Karpas-422 (cell line): ENCODE measurements at regions not wholly inside any gene's neighbourhood (a gene's known extent, or its start where the extent isn't known, plus 50 kb on each side); places are given as distances from the start of the nearest gene placed in this dataset.

ENCODE experiments used
- DNase-seq: peaks from one replicate; pipeline ENCODE4 v3.0.0-alpha.2; 2015
- H2AFZ ChIP-seq: fragments of 200-600 bp; sonication (generic); 2 replicates; pipeline ENCODE4 v1.6.1; 2014; ENCODE audit warnings: antibody characterized with exemption, low read length, mixed read lengths
- H3K27ac ChIP-seq: fragments of 200-600 bp; sonication (generic); 2 replicates; pipeline ENCODE4 v1.5.1; 2014; ENCODE audit warnings: mild to moderate bottlenecking, low read length, moderate library complexity
- H3K27me3 ChIP-seq: fragments of 200-600 bp; sonication (generic); 2 replicates; pipeline ENCODE4 v1.6.1; 2014; ENCODE audit warnings: low read length, mixed read lengths
- H3K36me3 ChIP-seq: fragments of 200-600 bp; sonication (generic); 2 replicates; pipeline ENCODE4 v1.6.1; 2014; ENCODE audit warnings: low read length, mixed read lengths; ENCODE audit not compliant: insufficient read depth
- H3K4me1 ChIP-seq: fragments of 200-600 bp; sonication (generic); 2 replicates; pipeline ENCODE4 v1.6.1; 2014; ENCODE audit warnings: mild to moderate bottlenecking, low read length, mixed read lengths
- H3K4me2 ChIP-seq: fragments of 200-600 bp; sonication (generic); 2 replicates; pipeline ENCODE4 v1.6.1; 2014; ENCODE audit warnings: low read length, low read depth, mild to moderate bottlenecking; ENCODE audit not compliant: poor library complexity, severe bottlenecking
- H3K4me3 ChIP-seq: fragments of 200-600 bp; sonication (generic); 2 replicates; pipeline ENCODE4 v1.5.1; 2014; ENCODE audit warnings: mild to moderate bottlenecking, antibody characterized with exemption, low read length, mixed read lengths
- H3K79me2 ChIP-seq: fragments of 200-600 bp; sonication (generic); 2 replicates; pipeline ENCODE4 v1.6.1; 2014; ENCODE audit warnings: mild to moderate bottlenecking, low read length, mixed read lengths
- H3K9ac ChIP-seq: fragments of 200-600 bp; sonication (generic); 2 replicates; pipeline ENCODE4 v1.6.0; 2014; ENCODE audit warnings: low read length
- H3K9me2 ChIP-seq: fragments of 200-600 bp; sonication (generic), shearing (Covaris generic); replicated peaks from 2 replicates; pipeline ENCODE4 v1.6.0; 2014; ENCODE audit warnings: mild to moderate bottlenecking, low read length, moderate library complexity; ENCODE audit not compliant: insufficient read depth
- H3K9me3 ChIP-seq: fragments of 300-700, 200-600 bp; sonication (generic); 2 replicates; pipeline ENCODE4 v1.6.1; 2014; ENCODE audit warnings: low read length, mixed read lengths
- H4K20me1 ChIP-seq: fragments of 200-600 bp; sonication (generic); 2 replicates; pipeline ENCODE4 v1.6.1; 2014; ENCODE audit warnings: mild to moderate bottlenecking, antibody characterized with exemption, low read length, low read depth; ENCODE audit not compliant: insufficient read depth

DNA sequence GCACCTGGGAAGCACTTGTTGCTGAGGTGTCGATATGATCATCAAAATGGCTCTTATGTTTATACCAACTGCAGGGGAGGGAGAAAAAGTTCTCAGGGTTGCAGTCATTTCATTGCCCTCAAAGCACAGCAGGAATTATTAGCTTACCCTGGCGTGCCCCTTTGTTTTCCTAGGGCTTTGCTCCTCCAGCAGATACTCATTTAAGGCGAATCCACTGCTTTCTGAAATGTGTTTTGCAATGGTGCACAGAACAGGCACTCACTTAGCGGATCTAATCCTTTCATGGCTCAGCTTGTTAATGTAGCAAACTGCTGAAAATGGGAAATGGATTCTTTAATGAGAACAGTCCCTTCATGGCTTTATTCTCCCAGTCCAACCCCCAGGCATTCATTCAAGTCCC, 76.7 kb downstream of the NKX2-1 start:
- no peak for DNase-seq

DNA sequence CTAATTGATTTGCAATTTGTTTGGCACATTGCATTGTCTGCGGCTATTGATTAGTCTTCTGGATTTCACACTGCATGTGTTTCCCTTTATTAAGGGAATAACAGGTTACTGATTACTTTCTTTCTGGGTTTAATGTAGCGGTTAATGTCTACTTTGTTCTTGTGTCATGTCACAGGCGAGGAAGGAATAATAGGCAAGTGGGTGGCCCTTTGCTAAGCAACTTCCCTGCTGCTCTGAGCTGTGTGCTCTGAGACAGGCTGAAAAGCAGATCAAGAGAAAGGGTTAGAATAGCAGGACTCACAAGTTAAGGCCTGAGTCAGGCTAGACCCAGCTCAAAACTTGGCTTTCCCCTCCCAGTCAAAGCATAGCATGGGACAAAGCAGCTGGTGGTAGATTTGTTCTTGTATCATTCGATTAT, 77.2 kb downstream of the NKX2-1 start:
- Histone ChIP-seq H3K27me3 (no peaks in the 10 kb centered on the region), H3K79me2 (no peaks in the 10 kb centered on the region), H3K9ac (no peak overlapping the region), H3K27ac (no peak overlapping the region), H3K9me3 (no peaks in the 10 kb centered on the region), H2AFZ (no peak overlapping the region; the same call in 1 of the 2 replicates), H3K36me3 (no peaks in the 10 kb centered on the region), H3K9me2 (no peaks in the 10 kb centered on the region), H3K4me2 (no peak overlapping the region), H4K20me1 (no peaks in the 10 kb centered on the region), H3K4me3 (no peak overlapping the region), H3K4me1 (peaks cover 28% of the 10 kb centered on the region)
- no peak for DNase-seq

More for the DNA sequence above, 76.7 kb downstream of the NKX2-1 start:
- Histone ChIP-seq H3K27me3 (no peaks in the 10 kb centered on the region), H3K4me2 (no peak overlapping the region), H3K36me3 (no peaks in the 10 kb centered on the region), H4K20me1 (no peaks in the 10 kb centered on the region), H3K9ac (no peak overlapping the region), H3K4me3 (no peak overlapping the region), H3K27ac (no peak overlapping the region), H3K9me2 (no peaks in the 10 kb centered on the region), H3K79me2 (no peaks in the 10 kb centered on the region), H3K9me3 (no peaks in the 10 kb centered on the region), H2AFZ (peak overlapping the region; percentile 43; the same call in 1 of the 2 replicates), H3K4me1 (peaks cover 28% of the 10 kb centered on the region)

DNA sequence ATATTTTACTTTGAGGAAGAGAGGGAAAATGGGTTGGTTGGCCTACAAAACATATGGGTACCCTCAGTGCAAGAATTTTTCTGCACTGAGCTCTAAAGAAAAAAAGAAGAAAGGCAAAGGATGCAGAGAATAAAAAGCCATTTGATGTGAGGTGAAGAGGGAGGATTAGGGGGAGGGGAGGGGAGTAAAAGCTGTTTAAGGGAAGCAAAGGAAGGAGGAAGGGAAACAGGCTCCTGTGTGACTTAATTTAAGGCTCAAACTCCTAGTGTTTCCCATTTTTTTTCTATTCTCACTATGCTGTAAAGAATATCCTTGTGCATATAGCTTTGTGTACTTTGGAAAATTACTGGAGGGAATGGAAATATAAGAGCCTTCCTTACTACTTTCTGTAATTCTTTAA, 78.7 kb downstream of the NKX2-1 start:
- H3K36me3 ChIP-seq: no peaks in the 10 kb centered on the region
- no peak overlapping the region for H2AFZ ChIP-seq
- H3K9me2 ChIP-seq: no peaks in the 10 kb centered on the region
- no peaks in the 10 kb centered on the region for H4K20me1 ChIP-seq
- no peak for DNase-seq
- H3K27ac ChIP-seq: no peak overlapping the region
- no peaks in the 10 kb centered on the region for H3K9me3 ChIP-seq
- H3K4me2 ChIP-seq: no peak overlapping the region
- H3K79me2 ChIP-seq: no peaks in the 10 kb centered on the region
- H3K27me3 ChIP-seq: no peaks in the 10 kb centered on the region
- peaks cover 28% of the 10 kb centered on the region for H3K4me1 ChIP-seq
- H3K4me3 ChIP-seq: no peak overlapping the region
- H3K9ac ChIP-seq: no peak overlapping the region

DNA sequence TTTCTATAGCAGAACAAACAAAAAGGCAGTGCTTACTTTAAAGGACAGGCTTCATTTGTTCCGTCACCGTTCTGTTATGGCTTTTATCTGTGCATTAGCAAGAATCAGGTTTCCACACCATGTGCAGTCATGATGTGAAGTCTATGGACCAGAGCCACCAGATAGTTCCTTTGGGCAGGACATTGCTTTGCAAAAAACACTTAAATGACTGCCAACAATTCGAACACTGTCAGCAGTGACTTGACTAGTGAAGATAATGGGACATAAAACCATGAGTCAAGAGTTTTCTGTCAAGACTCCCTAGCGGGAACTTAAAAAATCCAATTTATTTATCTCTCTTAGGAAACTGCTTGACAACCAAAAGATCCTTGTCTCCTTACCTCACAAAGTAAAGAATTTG, 80.3 kb downstream of the NKX2-1 start:
- Histone ChIP-seq H3K9me3 (no peaks in the 10 kb centered on the region), H3K4me1 (peaks cover 28% of the 10 kb centered on the region), H3K4me3 (no peak overlapping the region)

DNA sequence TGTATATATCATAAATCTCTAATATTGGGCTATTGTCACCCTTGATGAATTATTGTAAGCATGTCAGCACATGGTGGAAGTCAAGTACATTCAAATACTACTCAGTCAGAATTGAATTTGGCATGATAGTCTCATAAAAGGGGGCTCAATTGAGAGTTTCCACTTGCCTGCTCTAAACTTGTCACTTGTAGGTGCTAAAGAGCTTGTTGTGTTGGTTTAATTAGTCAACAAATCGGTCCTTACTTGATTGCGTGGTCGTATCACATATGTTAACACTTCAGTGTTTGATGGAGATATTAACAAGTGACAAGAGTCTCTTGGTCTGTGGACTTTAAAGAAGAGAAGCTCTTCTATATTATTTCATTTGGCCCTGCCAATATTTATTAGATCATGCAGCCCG, 81.1 kb downstream of the NKX2-1 start:
- Histone ChIP-seq H3K27ac (no peak overlapping the region), H3K27me3 (no peaks in the 10 kb centered on the region), H3K9ac (no peak overlapping the region), H3K4me2 (no peak overlapping the region), H3K4me3 (no peak overlapping the region), H3K79me2 (no peaks in the 10 kb centered on the region), H3K9me3 (no peaks in the 10 kb centered on the region), H3K4me1 (peaks cover 27% of the 10 kb centered on the region), H2AFZ (no peak overlapping the region), H3K9me2 (no peaks in the 10 kb centered on the region), H3K36me3 (no peaks in the 10 kb centered on the region), H4K20me1 (no peaks in the 10 kb centered on the region)
- no peak for DNase-seq

More for the DNA sequence above, 80.3 kb downstream of the NKX2-1 start:
- Histone ChIP-seq H3K79me2 (no peaks in the 10 kb centered on the region), H3K9ac (no peak overlapping the region), H4K20me1 (no peaks in the 10 kb centered on the region), H3K27me3 (no peaks in the 10 kb centered on the region), H3K4me2 (no peak overlapping the region), H3K9me2 (no peaks in the 10 kb centered on the region), H2AFZ (no peak overlapping the region), H3K27ac (no peak overlapping the region), H3K36me3 (no peaks in the 10 kb centered on the region)
- no peak for DNase-seq

DNA sequence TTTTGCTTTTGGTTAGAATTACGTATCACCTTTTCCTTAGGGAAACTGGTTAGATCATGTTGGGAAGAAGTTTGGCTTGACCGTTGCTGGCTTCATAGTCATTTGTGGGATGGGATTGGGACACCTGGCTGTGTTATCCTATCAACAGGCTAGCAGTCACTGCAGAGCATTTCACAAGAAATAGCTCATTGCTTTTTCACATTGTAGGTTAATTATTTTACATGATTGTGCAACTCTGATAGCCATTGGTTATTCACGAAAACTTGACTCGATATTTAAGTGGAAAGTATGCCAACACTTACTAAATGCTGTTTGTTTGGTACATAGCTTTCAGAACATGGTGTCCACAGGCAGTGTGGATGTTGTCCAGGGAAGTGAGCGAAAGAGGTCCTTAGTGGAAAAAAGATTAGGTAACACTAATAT, 89.4 kb downstream of the NKX2-1 start:
- H3K9me3 ChIP-seq: no peaks in the 10 kb centered on the region
- H4K20me1 ChIP-seq: no peaks in the 10 kb centered on the region
- peaks cover 32% of the 10 kb centered on the region for H3K4me1 ChIP-seq
- H3K27ac ChIP-seq: no peak overlapping the region
- DNase-seq: no peak
- no peaks in the 10 kb centered on the region for H3K36me3 ChIP-seq
- no peaks in the 10 kb centered on the region for H3K79me2 ChIP-seq
- no peak overlapping the region for H3K4me2 ChIP-seq
- no peak overlapping the region for H3K9ac ChIP-seq
- no peak overlapping the region for H2AFZ ChIP-seq
- no peaks in the 10 kb centered on the region for H3K9me2 ChIP-seq
- no peaks in the 10 kb centered on the region for H3K27me3 ChIP-seq
- H3K4me3 ChIP-seq: no peak overlapping the region

DNA sequence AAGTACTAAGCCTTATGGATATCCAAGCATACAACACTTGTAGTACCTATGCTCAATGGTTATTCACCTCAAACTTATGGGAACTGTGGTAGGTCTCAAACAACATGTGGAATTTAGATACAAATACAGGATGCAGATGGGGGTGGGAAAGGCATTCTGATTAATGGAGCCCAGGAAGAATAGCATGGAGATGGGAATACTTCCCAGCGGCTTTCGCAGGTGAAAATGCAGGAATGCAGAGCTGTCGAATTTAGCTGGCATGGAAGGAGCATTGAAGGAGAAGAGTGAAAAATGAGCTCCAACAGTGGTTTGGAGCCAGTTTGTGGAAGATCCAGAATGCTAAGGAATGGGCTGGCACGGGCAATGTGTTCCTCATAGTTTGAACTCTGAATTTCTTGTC, 89.9 kb downstream of the NKX2-1 start:
- H3K9ac ChIP-seq: no peak overlapping the region
- no peaks in the 10 kb centered on the region for H3K9me2 ChIP-seq
- H3K9me3 ChIP-seq: no peaks in the 10 kb centered on the region
- DNase-seq: no peak
- H3K4me2 ChIP-seq: no peak overlapping the region
- no peak overlapping the region for H2AFZ ChIP-seq
- no peaks in the 10 kb centered on the region for H3K79me2 ChIP-seq
- H3K36me3 ChIP-seq: no peaks in the 10 kb centered on the region
- no peaks in the 10 kb centered on the region for H3K27me3 ChIP-seq
- H3K4me1 ChIP-seq: peaks cover 37% of the 10 kb centered on the region
- H3K27ac ChIP-seq: no peak overlapping the region
- no peak overlapping the region for H3K4me3 ChIP-seq
- no peaks in the 10 kb centered on the region for H4K20me1 ChIP-seq

DNA sequence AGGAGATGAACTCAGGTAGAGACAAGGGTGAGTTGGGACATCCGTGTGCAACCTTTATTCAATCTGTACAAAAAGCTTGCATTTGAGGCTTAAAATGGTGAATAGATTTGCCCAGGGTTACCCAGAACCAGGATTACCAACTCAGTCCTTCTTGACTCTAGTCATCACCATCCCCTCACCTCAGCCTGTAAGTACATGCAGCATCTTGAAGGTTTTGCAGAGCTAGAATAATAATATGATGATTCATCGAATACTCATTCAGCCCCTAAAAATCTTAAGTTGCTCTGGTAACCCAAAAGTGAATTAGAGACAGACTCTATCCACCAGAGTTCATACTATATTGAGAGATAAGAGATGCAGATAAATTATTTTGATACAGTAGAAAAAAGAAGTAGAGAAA, 90.3 kb downstream of the NKX2-1 start:
- H4K20me1 ChIP-seq: no peaks in the 10 kb centered on the region
- no peak overlapping the region for H3K9ac ChIP-seq
- H3K27ac ChIP-seq: no peak overlapping the region
- DNase-seq: no peak
- no peaks in the 10 kb centered on the region for H3K36me3 ChIP-seq
- H3K4me3 ChIP-seq: no peak overlapping the region
- no peaks in the 10 kb centered on the region for H3K9me2 ChIP-seq
- H3K4me2 ChIP-seq: no peak overlapping the region
- H3K27me3 ChIP-seq: no peaks in the 10 kb centered on the region
- H3K79me2 ChIP-seq: no peaks in the 10 kb centered on the region
- peaks cover 42% of the 10 kb centered on the region for H3K4me1 ChIP-seq
- no peak overlapping the region for H2AFZ ChIP-seq
- H3K9me3 ChIP-seq: no peaks in the 10 kb centered on the region

DNA sequence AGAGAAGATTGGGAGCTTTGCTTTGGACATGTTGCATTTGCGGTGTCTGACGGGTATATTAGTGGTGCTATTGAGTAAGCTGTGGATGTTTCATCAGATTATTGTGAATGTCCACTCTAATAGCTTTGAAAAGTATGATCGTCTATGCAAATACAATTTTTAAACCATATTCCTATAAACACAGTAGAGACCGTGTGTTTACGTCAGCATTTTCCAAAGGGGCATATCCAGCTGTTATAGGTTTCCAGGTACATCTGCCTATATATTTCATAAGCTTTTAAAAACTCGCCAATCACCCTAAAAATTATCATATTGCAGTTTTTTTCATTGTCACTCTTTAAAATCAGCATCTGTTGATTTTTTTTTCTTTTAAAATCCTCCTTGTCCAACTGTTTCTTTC, 91.7 kb downstream of the NKX2-1 start:
- no peaks in the 10 kb centered on the region for H3K36me3 ChIP-seq

More for the DNA sequence above, 91.7 kb downstream of the NKX2-1 start:
- H3K27me3 ChIP-seq: no peaks in the 10 kb centered on the region
- peaks cover 48% of the 10 kb centered on the region for H3K4me1 ChIP-seq
- H2AFZ ChIP-seq: no peak overlapping the region
- H3K79me2 ChIP-seq: no peaks in the 10 kb centered on the region
- H3K4me3 ChIP-seq: no peak overlapping the region
- H3K9me3 ChIP-seq: no peaks in the 10 kb centered on the region
- H3K9me2 ChIP-seq: no peaks in the 10 kb centered on the region
- no peak overlapping the region for H3K4me2 ChIP-seq
- no peak for DNase-seq
- no peaks in the 10 kb centered on the region for H4K20me1 ChIP-seq
- no peak overlapping the region for H3K9ac ChIP-seq
- no peak overlapping the region for H3K27ac ChIP-seq
